Keratinocyte (primary cell): ENCODE measurements at regions not wholly inside any gene's neighbourhood (a gene's known extent, or its start where the extent isn't known, plus 50 kb on each side); places are given as distances from the start of the nearest gene placed in this dataset.

Experiments
- DNase-seq: peaks from one replicate; pipeline ENCODE4 v3.0.0-alpha.2; 2011; ENCODE audit warnings: low read depth, missing footprints, low spot score
- FAIRE-seq: peaks from 2 replicates; lab custom pipeline; 2011; peaks lifted over from hg19 to GRCh38; lab: Jason Lieb, UNC
- H2AFZ ChIP-seq: 2 replicates; pipeline ENCODE4 v1.6.0; 2012; ENCODE audit warnings: low read length, control low read depth, inconsistent platforms; ENCODE audit not compliant: control insufficient read depth
- H3K27ac ChIP-seq: 2 replicates; pipeline ENCODE4 v1.5.1; 2011; ENCODE audit warnings: low read length; ENCODE audit not compliant: control insufficient read depth, insufficient read depth
- H3K27me3 ChIP-seq: 3 replicates; pipeline ENCODE4 v1.6.0; 2011; ENCODE audit warnings: low read length; ENCODE audit not compliant: control insufficient read depth, insufficient read depth; ENCODE audit errors: extremely low read depth
- H3K36me3 ChIP-seq, 2 experiments: 2 replicates in 1 of 2; 3 replicates in 1 of 2; pipeline ENCODE4 v1.5.1; 2011; ENCODE audit warnings: low read length in 2 of 2, mild to moderate bottlenecking in 1 of 2; ENCODE audit not compliant: control insufficient read depth in 2 of 2, insufficient read depth in 2 of 2; ENCODE audit errors: extremely low read depth in 1 of 2
- H3K4me1 ChIP-seq: 3 replicates; pipeline ENCODE4 v1.5.1; 2011; ENCODE audit warnings: low read length; ENCODE audit not compliant: control insufficient read depth, insufficient read depth; ENCODE audit errors: extremely low read depth
- H3K4me2 ChIP-seq: 3 replicates; pipeline ENCODE4 v1.6.0; 2011; ENCODE audit warnings: low read depth, low read length; ENCODE audit not compliant: control insufficient read depth, insufficient read depth; ENCODE audit errors: extremely low read depth
- H3K4me3 ChIP-seq, 3 experiments: fragments of 200-600 bp in 1 of 3; sonication (generic) in 1 of 3; 2 replicates in 2 of 3; 3 replicates in 1 of 3; pipeline ENCODE4 v1.5.1; 2011 to 2016; ENCODE audit warnings: low read length in 3 of 3, mild to moderate bottlenecking in 3 of 3, control low read depth in 2 of 3, inconsistent platforms in 1 of 3, low read depth in 1 of 3, mixed read lengths in 1 of 3, mixed run types in 1 of 3, moderate library complexity in 1 of 3; ENCODE audit not compliant: control insufficient read depth in 2 of 3, insufficient read depth in 2 of 3; ENCODE audit errors: extremely low read depth in 1 of 3
- H3K79me2 ChIP-seq: 2 replicates; pipeline ENCODE4 v1.6.0; 2012; ENCODE audit warnings: low read length; ENCODE audit not compliant: control insufficient read depth, insufficient read depth
- H3K9ac ChIP-seq: 3 replicates; pipeline ENCODE4 v1.6.0; 2011; ENCODE audit warnings: low read length; ENCODE audit not compliant: control insufficient read depth, insufficient read depth; ENCODE audit errors: extremely low read depth
- H3K9me1 ChIP-seq: 3 replicates; pipeline ENCODE4 v1.6.0; 2011; ENCODE audit warnings: low read length; ENCODE audit not compliant: control insufficient read depth, insufficient read depth; ENCODE audit errors: extremely low read depth
- H3K9me3 ChIP-seq: 2 replicates; pipeline ENCODE4 v1.5.1; 2012; ENCODE audit warnings: low read depth, low read length; ENCODE audit not compliant: control insufficient read depth
- H4K20me1 ChIP-seq: 3 replicates; pipeline ENCODE4 v1.6.0; 2011; ENCODE audit warnings: low read length; ENCODE audit not compliant: control insufficient read depth, insufficient read depth; ENCODE audit errors: extremely low read depth
- EZH2 ChIP-seq: IDR thresholded peaks from one replicate; pipeline ENCODE4 v1.6.1; 2012; ENCODE audit warnings: inconsistent platforms, mild to moderate bottlenecking, low read length, moderate library complexity
- dilution Hi-C: fragments of 300-500 bp; cut with MboI; formaldehyde crosslinking; loops from one replicate; pipeline ENCODE4 v1.7.0; 2020; ENCODE audit warnings: low sequenced_read_pairs; ENCODE audit not compliant: extremely low pct_ligation_motif_present
- TF ChIP-seq, protein P1 (sequence below), 3 experiments: IDR thresholded peaks in 1 of 3; conservative IDR thresholded peaks in 1 of 3; optimal IDR thresholded peaks in 1 of 3; 2 replicates in 2 of 3; 3 replicates in 1 of 3; pipeline versions ENCODE3 to v1.5.1; 2011; ENCODE audit warnings: low read length in 3 of 3, mild to moderate bottlenecking in 3 of 3, moderate library complexity in 2 of 3, control low read depth in 1 of 3, inconsistent platforms in 1 of 3; ENCODE audit not compliant: insufficient read depth in 2 of 3; ENCODE audit errors: extremely low read depth in 1 of 3

DNA sequence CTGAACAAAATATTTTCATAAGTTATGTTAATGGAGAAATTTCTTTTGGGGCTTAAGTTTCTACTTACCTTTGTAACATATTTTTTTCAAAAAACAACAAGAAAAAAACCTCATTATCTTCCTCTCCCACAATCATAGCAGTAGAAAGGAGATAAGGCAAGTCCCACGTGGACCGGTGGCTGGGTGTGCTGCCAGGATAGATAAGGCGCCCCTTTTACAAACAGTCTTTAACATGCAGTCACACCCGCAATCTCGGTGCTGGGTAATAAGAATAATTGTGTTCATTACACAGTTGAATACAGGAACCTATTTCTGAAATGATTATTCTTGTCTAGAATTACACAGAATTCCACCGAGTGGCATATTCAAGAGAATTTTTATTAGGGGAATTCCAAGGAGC is 1202.3 kb downstream of the UQCRFS1 start:
- H3K4me1 ChIP-seq: no peaks in the 10 kb centered on the region
- H3K9me3 ChIP-seq: peaks cover 2% of the 10 kb centered on the region
- no peaks in the 10 kb centered on the region for H3K79me2 ChIP-seq
- H3K4me2 ChIP-seq: no peak overlapping the region
- no peak overlapping the region for H3K4me3 ChIP-seq
- dilution Hi-C loops: no loop called here
- no peak overlapping the region for H3K9ac ChIP-seq
- no peak overlapping the region for H2AFZ ChIP-seq
- no peak for TF ChIP-seq EZH2
- TF ChIP-seq, protein P1, sequence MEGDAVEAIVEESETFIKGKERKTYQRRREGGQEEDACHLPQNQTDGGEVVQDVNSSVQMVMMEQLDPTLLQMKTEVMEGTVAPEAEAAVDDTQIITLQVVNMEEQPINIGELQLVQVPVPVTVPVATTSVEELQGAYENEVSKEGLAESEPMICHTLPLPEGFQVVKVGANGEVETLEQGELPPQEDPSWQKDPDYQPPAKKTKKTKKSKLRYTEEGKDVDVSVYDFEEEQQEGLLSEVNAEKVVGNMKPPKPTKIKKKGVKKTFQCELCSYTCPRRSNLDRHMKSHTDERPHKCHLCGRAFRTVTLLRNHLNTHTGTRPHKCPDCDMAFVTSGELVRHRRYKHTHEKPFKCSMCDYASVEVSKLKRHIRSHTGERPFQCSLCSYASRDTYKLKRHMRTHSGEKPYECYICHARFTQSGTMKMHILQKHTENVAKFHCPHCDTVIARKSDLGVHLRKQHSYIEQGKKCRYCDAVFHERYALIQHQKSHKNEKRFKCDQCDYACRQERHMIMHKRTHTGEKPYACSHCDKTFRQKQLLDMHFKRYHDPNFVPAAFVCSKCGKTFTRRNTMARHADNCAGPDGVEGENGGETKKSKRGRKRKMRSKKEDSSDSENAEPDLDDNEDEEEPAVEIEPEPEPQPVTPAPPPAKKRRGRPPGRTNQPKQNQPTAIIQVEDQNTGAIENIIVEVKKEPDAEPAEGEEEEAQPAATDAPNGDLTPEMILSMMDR (optimal IDR thresholded peaks at IDR 0.05 in 1 of 3, IDR thresholded peaks at IDR 0.05 in 1 of 3, conservative IDR thresholded peaks at IDR 0.05 in 1 of 3; ENCODE audit: extremely low read depth in 1 of 3, insufficient read depth in 2 of 3, low read length in 3 of 3): no peak
- no peak for DNase-seq
- FAIRE-seq: no peak
- H4K20me1 ChIP-seq: no peaks in the 10 kb centered on the region
- H3K9me1 ChIP-seq: no peaks in the 10 kb centered on the region
- no peaks in the 10 kb centered on the region for H3K36me3 ChIP-seq
- no peak overlapping the region for H3K27ac ChIP-seq
- H3K27me3 ChIP-seq: no peaks in the 10 kb centered on the region

- dilution Hi-C loops: no loop called here
- TF ChIP-seq, protein P1 (optimal IDR thresholded peaks at IDR 0.05 in 1 of 3, IDR thresholded peaks at IDR 0.05 in 1 of 3, conservative IDR thresholded peaks at IDR 0.05 in 1 of 3; ENCODE audit: extremely low read depth in 1 of 3, insufficient read depth in 2 of 3, low read length in 3 of 3): no peak
- no peak for TF ChIP-seq EZH2
- Histone ChIP-seq H3K27me3 (no peaks in the 10 kb centered on the region), H3K4me2 (no peak overlapping the region), H3K36me3 (no peaks in the 10 kb centered on the region), H3K4me1 (no peaks in the 10 kb centered on the region), H3K79me2 (no peaks in the 10 kb centered on the region), H3K9ac (no peak overlapping the region), H3K9me3 (peaks cover 2% of the 10 kb centered on the region), H3K4me3 (no peak overlapping the region), H4K20me1 (no peaks in the 10 kb centered on the region), H3K27ac (no peak overlapping the region), H2AFZ (no peak overlapping the region), H3K9me1 (no peaks in the 10 kb centered on the region)
- FAIRE-seq: no peak
- no peak for DNase-seq
Observed at GRCh38 chr19:28009696-28010095, 1203.3 kb downstream of the UQCRFS1 start.
